ENCODE measurements at regions not wholly inside any gene's neighbourhood (a gene's known extent, or its start where the extent isn't known, plus 50 kb on each side); places are given as distances from the start of the nearest gene placed in this dataset.

DNA sequence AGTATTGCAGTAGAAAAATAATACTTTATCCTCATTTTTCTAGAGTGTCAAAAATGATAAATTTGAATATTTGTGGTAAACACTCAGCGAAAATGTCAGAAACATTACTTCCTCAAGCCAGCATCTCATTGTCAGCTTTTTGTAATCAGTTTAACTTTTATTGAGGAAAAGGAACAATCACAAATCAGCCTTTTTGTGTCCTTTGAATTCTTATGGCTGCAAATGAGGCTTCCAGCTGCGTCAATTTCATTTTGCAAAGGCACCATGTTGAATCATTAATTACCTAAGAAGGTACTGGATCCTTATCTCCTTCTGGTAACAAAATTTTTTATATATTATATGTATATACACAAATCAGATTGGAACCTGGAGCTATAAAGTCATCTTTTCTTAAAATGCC, 442.6 kb upstream of the CPEB2 start:
- intact Hi-C loops (cut with DNase I) = no loop called here
- Histone ChIP-seq H3K4me3 (no peak overlapping the region), H3K9me3 (no peaks in the 10 kb centered on the region), H3K36me3 (ENCODE audit: insufficient read depth in 1 of 2, low read depth in 1 of 2) (no peaks in the 10 kb centered on the region), H3K27me3 (ENCODE audit: insufficient read depth in 3 of 3, low read length in 2 of 3) (peaks cover 0 to 2% (median 0%) of the 10 kb centered on the region in 3 donors), H3K27ac (no peak overlapping the region), H3K4me1 (no peaks in the 10 kb centered on the region)
- TF ChIP-seq, protein P1, sequence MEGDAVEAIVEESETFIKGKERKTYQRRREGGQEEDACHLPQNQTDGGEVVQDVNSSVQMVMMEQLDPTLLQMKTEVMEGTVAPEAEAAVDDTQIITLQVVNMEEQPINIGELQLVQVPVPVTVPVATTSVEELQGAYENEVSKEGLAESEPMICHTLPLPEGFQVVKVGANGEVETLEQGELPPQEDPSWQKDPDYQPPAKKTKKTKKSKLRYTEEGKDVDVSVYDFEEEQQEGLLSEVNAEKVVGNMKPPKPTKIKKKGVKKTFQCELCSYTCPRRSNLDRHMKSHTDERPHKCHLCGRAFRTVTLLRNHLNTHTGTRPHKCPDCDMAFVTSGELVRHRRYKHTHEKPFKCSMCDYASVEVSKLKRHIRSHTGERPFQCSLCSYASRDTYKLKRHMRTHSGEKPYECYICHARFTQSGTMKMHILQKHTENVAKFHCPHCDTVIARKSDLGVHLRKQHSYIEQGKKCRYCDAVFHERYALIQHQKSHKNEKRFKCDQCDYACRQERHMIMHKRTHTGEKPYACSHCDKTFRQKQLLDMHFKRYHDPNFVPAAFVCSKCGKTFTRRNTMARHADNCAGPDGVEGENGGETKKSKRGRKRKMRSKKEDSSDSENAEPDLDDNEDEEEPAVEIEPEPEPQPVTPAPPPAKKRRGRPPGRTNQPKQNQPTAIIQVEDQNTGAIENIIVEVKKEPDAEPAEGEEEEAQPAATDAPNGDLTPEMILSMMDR (IDR thresholded peaks at IDR 0.05) = no peak
- no peak for DNase-seq
- ATAC-seq = no peak
- 79 to 85% (median 81%) methylated on average over 2 of the region's 2 CpGs for WGBS, 3 donors

DNA sequence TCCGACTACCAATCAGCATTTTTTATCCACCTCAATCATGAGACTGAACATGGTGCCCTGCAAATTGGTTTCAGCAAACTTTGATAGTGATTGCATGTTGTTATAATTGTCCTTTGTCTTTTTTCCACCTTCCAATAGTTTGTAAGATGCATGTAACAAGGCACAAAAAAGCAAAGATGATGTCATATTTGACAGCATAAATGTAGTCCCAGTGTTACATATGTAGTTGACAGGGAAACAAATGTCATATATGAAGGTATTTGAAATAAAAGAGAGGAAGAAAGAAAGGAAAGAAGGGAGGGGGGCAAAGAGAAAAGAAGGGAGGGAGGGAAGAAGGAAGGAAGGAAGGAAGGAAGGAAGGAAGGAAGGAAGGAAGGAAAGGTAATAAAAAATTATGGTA, 441.7 kb upstream of the CPEB2 start:
- no peak overlapping the region for H3K27ac ChIP-seq
- WGBS, 3 donors = 80 to 85% (median 81%) methylated on average over 1 of the region's 1 CpG

DNA sequence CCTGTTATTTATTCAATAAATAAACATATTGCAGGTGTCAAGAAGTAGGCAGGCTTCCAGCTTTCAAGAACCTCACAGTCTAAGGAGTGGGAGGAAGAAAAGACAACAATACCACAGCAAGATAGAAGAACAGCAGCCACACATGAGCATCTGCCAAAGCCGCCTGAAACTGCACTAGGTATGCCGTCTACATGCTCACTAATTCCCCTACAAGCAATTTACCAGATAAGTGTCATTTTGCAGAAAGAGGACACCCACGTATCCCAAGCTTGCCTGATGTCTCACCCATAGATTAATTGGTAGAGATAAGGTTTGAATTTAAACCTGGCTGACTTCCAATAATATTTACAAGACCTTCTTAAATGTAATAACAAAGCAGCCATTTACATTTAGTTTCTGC, 439.4 kb upstream of the CPEB2 start:
- TF ChIP-seq, protein P1 (IDR thresholded peaks at IDR 0.05) = no peak
- no peaks in the 10 kb centered on the region for H3K9me3 ChIP-seq
- H3K36me3 ChIP-seq (ENCODE audit: insufficient read depth in 1 of 2, low read depth in 1 of 2) = no peaks in the 10 kb centered on the region
- DNase-seq = no peak
- H3K27ac ChIP-seq = no peak overlapping the region
- WGBS, 3 donors = 67 to 75% (median 68%) methylated on average over 3 of the region's 3 CpGs
- peaks cover 0 to 2% (median 0%) of the 10 kb centered on the region in 3 donors for H3K27me3 ChIP-seq (ENCODE audit: insufficient read depth in 3 of 3, low read length in 2 of 3)
- H3K4me3 ChIP-seq = no peak overlapping the region
- intact Hi-C loops (cut with DNase I) = no loop called here
- H3K4me1 ChIP-seq = no peaks in the 10 kb centered on the region
- ATAC-seq = no peak

More for the DNA sequence above, 441.7 kb upstream of the CPEB2 start:
- ATAC-seq (no peak), DNase-seq (no peak)
- H3K4me1 ChIP-seq = no peaks in the 10 kb centered on the region
- intact Hi-C loops (cut with DNase I) = no loop called here
- H3K27me3 ChIP-seq (ENCODE audit: insufficient read depth in 3 of 3, low read length in 2 of 3) = peaks cover 0 to 2% (median 0%) of the 10 kb centered on the region in 3 donors
- no peaks in the 10 kb centered on the region for H3K9me3 ChIP-seq
- no peaks in the 10 kb centered on the region for H3K36me3 ChIP-seq (ENCODE audit: insufficient read depth in 1 of 2, low read depth in 1 of 2)
- no peak overlapping the region for H3K4me3 ChIP-seq
- TF ChIP-seq, protein P1 (IDR thresholded peaks at IDR 0.05) = no peak

DNA sequence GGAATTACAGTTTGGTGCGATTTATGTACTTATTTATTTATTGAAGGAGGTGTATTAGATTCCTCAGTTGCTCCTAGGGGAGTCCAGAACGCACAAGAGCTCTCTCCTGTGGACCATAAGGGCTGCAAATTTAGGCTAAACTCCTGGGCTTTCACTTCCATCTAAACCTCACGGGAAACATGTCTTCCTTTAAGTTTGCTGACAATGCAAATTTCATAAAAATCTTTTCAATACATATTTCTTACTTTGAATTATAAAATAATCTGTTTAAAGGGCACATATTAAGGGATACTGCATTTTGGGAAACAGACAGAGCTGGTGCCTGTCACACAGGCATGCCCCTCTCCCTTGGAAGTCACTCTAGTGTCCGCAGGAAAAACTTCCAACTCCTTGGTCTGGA, 438.0 kb upstream of the CPEB2 start:
- Histone ChIP-seq H3K4me1 (no peaks in the 10 kb centered on the region), H3K4me3 (no peak overlapping the region), H3K9me3 (no peaks in the 10 kb centered on the region), H3K27me3 (ENCODE audit: insufficient read depth in 3 of 3, low read length in 2 of 3) (peaks cover 0 to 2% (median 0%) of the 10 kb centered on the region in 3 donors), H3K27ac (no peak overlapping the region), H3K36me3 (ENCODE audit: insufficient read depth in 1 of 2, low read depth in 1 of 2) (no peaks in the 10 kb centered on the region)
- TF ChIP-seq, protein P1 (IDR thresholded peaks at IDR 0.05) = no peak
- DNase-seq (no peak), ATAC-seq (no peak)
- WGBS, 3 donors = 67 to 71% (median 68%) methylated on average over 4 of the region's 4 CpGs
- intact Hi-C loops (cut with DNase I) = no loop called here

DNA sequence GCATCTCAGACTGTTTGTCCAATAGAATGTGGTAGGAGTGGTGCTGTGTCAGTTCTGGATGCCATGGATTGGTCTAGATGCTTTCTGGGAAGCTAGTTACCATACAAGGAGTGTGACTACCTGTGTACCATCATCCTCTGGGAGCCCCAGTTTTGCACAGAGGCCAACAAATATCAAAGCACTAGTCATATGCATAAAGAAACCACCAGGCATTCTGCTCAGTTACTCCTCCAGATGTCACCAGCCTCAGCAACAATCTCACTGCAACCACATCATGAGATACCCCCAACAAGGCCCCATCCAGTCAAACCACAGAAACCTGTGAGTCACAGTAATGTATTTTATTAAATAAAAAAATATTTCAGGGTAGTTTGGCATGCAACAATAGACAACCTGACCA, 435.8 kb upstream of the CPEB2 start:
- H3K4me3 ChIP-seq = no peak overlapping the region
- TF ChIP-seq, protein P1 (IDR thresholded peaks at IDR 0.05) = no peak
- no peaks in the 10 kb centered on the region for H3K27me3 ChIP-seq (ENCODE audit: insufficient read depth in 3 of 3, low read length in 2 of 3)
- intact Hi-C loops (cut with DNase I) = no loop called here
- DNase-seq (no peak), ATAC-seq (no peak)
- no peak overlapping the region for H3K27ac ChIP-seq
- no peaks in the 10 kb centered on the region for H3K4me1 ChIP-seq
- no peaks in the 10 kb centered on the region for H3K36me3 ChIP-seq (ENCODE audit: insufficient read depth in 1 of 2, low read depth in 1 of 2)
- no peaks in the 10 kb centered on the region for H3K9me3 ChIP-seq
